GM23338 (cell line): ENCODE measurements at regions not wholly inside any gene's neighbourhood (a gene's known extent, or its start where the extent isn't known, plus 50 kb on each side); places are given as distances from the start of the nearest gene placed in this dataset.

Experiments used
- ATAC-seq: fragments of 200-7000 bp; cut with Tn5 transposase; 3 replicates; pipeline ENCODE4 v1.9.1; 2020
- DNase-seq: peaks from one replicate; pipeline ENCODE4 v3.0.0-alpha.2; 2015; ENCODE audit warnings: low spot score
- H2AFZ ChIP-seq: fragments of 200-600 bp; sonication (generic); 2 replicates; pipeline ENCODE4 v1.8.0; 2016; ENCODE audit warnings: antibody characterized with exemption, mild to moderate bottlenecking, moderate library complexity
- H3F3A ChIP-seq: fragments of 200-600 bp; sonication (generic); replicated peaks from 2 replicates; pipeline ENCODE4 v1.8.0; 2017; ENCODE audit warnings: antibody characterized with exemption, mixed run types, low read depth
- H3K27ac ChIP-seq: fragments of 200-600 bp; sonication (generic); 2 replicates; pipeline ENCODE4 v1.6.1; 2016; ENCODE audit warnings: low read depth
- H3K27me3 ChIP-seq: fragments of 200-600 bp; sonication (generic); 2 replicates; pipeline ENCODE4 v1.8.0; 2016; ENCODE audit warnings: mild to moderate bottlenecking, mixed run types, moderate library complexity; ENCODE audit not compliant: insufficient read depth
- H3K36me3 ChIP-seq: fragments of 200-600 bp; sonication (generic); 2 replicates; pipeline ENCODE4 v1.8.0; 2016; ENCODE audit warnings: mild to moderate bottlenecking; ENCODE audit not compliant: insufficient read depth
- H3K4me1 ChIP-seq: fragments of 200-600 bp; sonication (generic); 2 replicates; pipeline ENCODE4 v1.8.0; 2016; ENCODE audit warnings: mild to moderate bottlenecking, moderate library complexity; ENCODE audit not compliant: insufficient read depth
- H3K4me2 ChIP-seq: fragments of 200-600 bp; sonication (generic); 2 replicates; pipeline ENCODE4 v1.7.1; 2017; ENCODE audit warnings: mixed run types
- H3K4me3 ChIP-seq: fragments of 200-600 bp; sonication (generic); 2 replicates; pipeline ENCODE4 v1.6.1; 2016; ENCODE audit warnings: mixed run types
- H3K79me2 ChIP-seq: fragments of 200-600 bp; sonication (generic); replicated peaks from 2 replicates; pipeline ENCODE4 v1.8.0; 2017; ENCODE audit warnings: mild to moderate bottlenecking; ENCODE audit not compliant: insufficient read depth
- H3K9me2 ChIP-seq: fragments of 200-600 bp; sonication (generic); 2 replicates; pipeline ENCODE4 v1.8.0; 2017; ENCODE audit not compliant: insufficient read depth
- H4K20me1 ChIP-seq: fragments of 200-600 bp; sonication (generic); replicated peaks from 2 replicates; pipeline ENCODE4 v1.8.0; 2017; ENCODE audit warnings: mild to moderate bottlenecking; ENCODE audit not compliant: insufficient read depth
- H3K27ac Mint-ChIP-seq: 2 replicates; pipeline ENCODE4 v1.8.0; 2020; ENCODE audit warnings: inconsistent platforms, mild to moderate bottlenecking, moderate library complexity, mixed read lengths
- H3K27me3 Mint-ChIP-seq: 3 replicates; pipeline ENCODE4 v1.8.0; 2022; ENCODE audit warnings: low read depth, mild to moderate bottlenecking, moderate library complexity, mixed read lengths, inconsistent platforms; ENCODE audit not compliant: insufficient read depth, poor library complexity
- H3K36me3 Mint-ChIP-seq: 3 replicates; pipeline ENCODE4 v1.8.0; 2021; ENCODE audit warnings: low read depth, mild to moderate bottlenecking, inconsistent platforms, moderate library complexity, mixed read lengths
- H3K4me1 Mint-ChIP-seq: 3 replicates; pipeline ENCODE4 v1.8.0; 2020; ENCODE audit warnings: mild to moderate bottlenecking, inconsistent platforms, mixed read lengths
- H3K4me3 Mint-ChIP-seq: 3 replicates; pipeline ENCODE4 v1.8.0; 2021; ENCODE audit warnings: moderate library complexity, mild to moderate bottlenecking, inconsistent platforms, mixed read lengths
- H3K9me3 Mint-ChIP-seq: 3 replicates; pipeline ENCODE4 v1.8.0; 2020; ENCODE audit warnings: moderate library complexity, mild to moderate bottlenecking, inconsistent platforms, mixed read lengths
- CREB1 ChIP-seq: fragments of 250-450 bp; sonication (Bioruptor Pico); IDR thresholded peaks from 2 replicates; pipeline ENCODE4 v1.5.0; 2020; ENCODE audit warnings: low read depth, mild to moderate bottlenecking, moderate library complexity
- CTCF ChIP-seq, 2 experiments: fragments of 200-600 bp in 1 of 2; sonication (generic) in 1 of 2; conservative IDR thresholded peaks; 2 replicates each; pipeline versions ENCODE4 v1.5.1 to v1.6.1; 2016 to 2017; ENCODE audit warnings: antibody characterized with exemption in 2 of 2, low read depth in 2 of 2, mild to moderate bottlenecking in 2 of 2, moderate library complexity in 1 of 2
- EZH2 ChIP-seq: fragments of 200-600 bp; sonication (generic); IDR thresholded peaks from one replicate; pipeline ENCODE4 v1.8.0; 2017; ENCODE audit warnings: antibody characterized with exemption, mild to moderate bottlenecking, low read depth; ENCODE audit not compliant: unreplicated experiment
- JUNB ChIP-seq: IDR thresholded peaks from one replicate; pipeline ENCODE4 v1.6.1; 2016; ENCODE audit warnings: antibody characterized with exemption; ENCODE audit not compliant: unreplicated experiment
- STAT1 ChIP-seq: IDR thresholded peaks from one replicate; pipeline ENCODE4 v1.6.1; 2016; ENCODE audit warnings: antibody characterized with exemption; ENCODE audit not compliant: unreplicated experiment
- ZNF114 ChIP-seq: fragments of 250-450 bp; sonication (Bioruptor Pico); IDR thresholded peaks from 2 replicates; pipeline ENCODE4 v1.5.0; 2020; ENCODE audit warnings: mild to moderate bottlenecking, moderate library complexity
- ZNF331 ChIP-seq: fragments of 250-450 bp; sonication (Bioruptor Pico); IDR thresholded peaks from 2 replicates; pipeline ENCODE4 v1.5.0; 2020; ENCODE audit warnings: low read depth, mild to moderate bottlenecking, moderate library complexity
- ZNF462 ChIP-seq: fragments of 250-450 bp; sonication (Bioruptor Pico); IDR thresholded peaks from 2 replicates; pipeline ENCODE4 v1.5.0; 2020; ENCODE audit warnings: mild to moderate bottlenecking, moderate library complexity

- no peak for TF ChIP-seq ZNF462 (CRISPR knock-in tag)
- TF ChIP-seq CTCF (conservative IDR thresholded peaks at IDR 0.05; ENCODE audit: low read depth in 2 of 2), result no peak
- TF ChIP-seq ZNF331 (CRISPR knock-in tag), result no peak
- no peak for TF ChIP-seq CREB1 (CRISPR knock-in tag)
- no peak for TF ChIP-seq STAT1
Observed at GRCh38 chr14:34220921-34221320, 241.1 kb downstream of the SPTSSA start (continued).

GRCh38 chr14:34220378-34220706, 241.7 kb downstream of the SPTSSA start:
- Histone ChIP-seq H4K20me1 (no peaks in the 10 kb centered on the region), H3K27ac (no peak overlapping the region), H3K36me3 (no peaks in the 10 kb centered on the region), H3K9me2 (peaks cover 5% of the 10 kb centered on the region), H2AFZ (no peak overlapping the region), H3K79me2 (no peaks in the 10 kb centered on the region), H3K27me3 (no peaks in the 10 kb centered on the region), H3K4me2 (no peak overlapping the region), H3F3A (no peaks in the 10 kb centered on the region), H3K4me3 (no peak overlapping the region), H3K4me1 (peaks cover 18% of the 10 kb centered on the region; the same call in 1 of the 2 replicates)
- ATAC-seq (no peak), DNase-seq (no peak)
- H3K36me3 Mint-ChIP-seq, result no peaks in the 10 kb centered on the region
- no peaks in the 10 kb centered on the region for H3K27me3 Mint-ChIP-seq
- H3K9me3 Mint-ChIP-seq, result no peaks in the 10 kb centered on the region
- no peak overlapping the region for H3K4me3 Mint-ChIP-seq
- H3K4me1 Mint-ChIP-seq, result peaks cover 14% of the 10 kb centered on the region
- no peak overlapping the region for H3K27ac Mint-ChIP-seq
- TF ChIP-seq ZNF114 (CRISPR knock-in tag), result no peak
- no peak for TF ChIP-seq EZH2
- no peak for TF ChIP-seq CREB1 (CRISPR knock-in tag)
- TF ChIP-seq JUNB, result no peak
- TF ChIP-seq ZNF462 (CRISPR knock-in tag), result no peak
